K562 (cell line): ENCODE measurements at regions not wholly inside any gene's neighbourhood (a gene's known extent, or its start where the extent isn't known, plus 50 kb on each side); places are given as distances from the start of the nearest gene placed in this dataset.

Source experiments
- CBX3 ChIP-seq, 2 experiments: IDR thresholded peaks; 1 replicate in 1 of 2; 2 replicates in 1 of 2; pipeline ENCODE4 v1.6.1; 2012; ENCODE audit warnings: inconsistent platforms in 2 of 2, low read length in 2 of 2, borderline replicate concordance in 1 of 2, control low read depth in 1 of 2
- CTCF ChIP-seq, 3 experiments: IDR thresholded peaks in 2 of 3; conservative IDR thresholded peaks in 1 of 3; 2 replicates each; pipeline ENCODE4 v1.5.1; 2011 to 2012; ENCODE audit warnings: low read length in 3 of 3, mild to moderate bottlenecking in 3 of 3, control low read depth in 2 of 3, improper control_type of control experiment in 1 of 3, inconsistent platforms in 1 of 3, low read depth in 1 of 3, mixed read lengths in 1 of 3, moderate library complexity in 1 of 3; ENCODE audit not compliant: insufficient read depth in 2 of 3
- EP300 ChIP-seq: IDR thresholded peaks from 2 replicates; pipeline ENCODE4 v1.6.1; 2012; ENCODE audit warnings: low read length, improper control_type of control experiment
- MLX ChIP-seq, 2 experiments: fragments of 450-650 bp in 1 of 2; sonication (generic) in 1 of 2; formaldehyde crosslinking; conservative IDR thresholded peaks; 2 replicates each; pipeline versions ENCODE4 v1.4.0 to v1.8.1; 2020 to 2022; ENCODE audit warnings: mild to moderate bottlenecking in 1 of 2, missing genetic modification reagents in 1 of 2
- PHB2 ChIP-seq: fragments of 450-650 bp; IDR thresholded peaks from 2 replicates; pipeline ENCODE4 v1.6.1; 2017; ENCODE audit warnings: low read depth
- POLR2AphosphoS5 ChIP-seq: IDR thresholded peaks from 2 replicates; pipeline ENCODE4 v1.6.1; 2011; ENCODE audit warnings: mild to moderate bottlenecking, low read depth, low read length, moderate library complexity; ENCODE audit not compliant: control insufficient read depth, insufficient read depth
- ZBTB1 ChIP-seq: sonication (generic); formaldehyde crosslinking; IDR thresholded peaks from 2 replicates; pipeline ENCODE4 v1.8.1; 2023; ENCODE audit warnings: missing genetic modification reagents, low read depth, mild to moderate bottlenecking, borderline replicate concordance
- ZHX1 ChIP-seq: fragments of 150-350 bp; conservative IDR thresholded peaks from 2 replicates; pipeline ENCODE4 v1.6.1; 2014; ENCODE audit warnings: low read length
- ZNF12 ChIP-seq: sonication (generic); formaldehyde crosslinking; IDR thresholded peaks from 2 replicates; pipeline ENCODE4 v1.4.0; 2020; ENCODE audit warnings: mild to moderate bottlenecking, missing genetic modification reagents

- TF ChIP-seq ZHX1: no peak
- TF ChIP-seq CTCF (IDR thresholded peaks at IDR 0.05 in 2 of 3, conservative IDR thresholded peaks at IDR 0.05 in 1 of 3; ENCODE audit: insufficient read depth in 2 of 3, low read depth in 1 of 3, low read length in 3 of 3): no peak
- no peak for TF ChIP-seq CBX3 (IDR thresholded peaks at IDR 0.05; ENCODE audit: borderline replicate concordance in 1 of 2, low read length in 2 of 2)
- TF ChIP-seq ZBTB1 (CRISPR knock-in tag): no peak
- no peak for TF ChIP-seq POLR2AphosphoS5
- no peak for TF ChIP-seq ZNF12
- TF ChIP-seq MLX (CRISPR knock-in tag; conservative IDR thresholded peaks at IDR 0.05): no peak
- no peak for TF ChIP-seq EP300
- TF ChIP-seq PHB2: no peak
Measured at GRCh38 chr7:46747869-46748576, 827.0 kb upstream of the IGFBP3 start.
